Psoas muscle (tissue), 7 donors: ENCODE measurements at regions not wholly inside any gene's neighbourhood (a gene's known extent, or its start where the extent isn't known, plus 50 kb on each side); places are given as distances from the start of the nearest gene placed in this dataset.

ENCODE experiments used
- ATAC-seq, 4 donors: fragments of 200-7000 bp; cut with Tn5 transposase; one replicate each; pipeline ENCODE4 v1.9.1; 2020; ENCODE audit warnings: moderate library complexity in 3 of 4, mild to moderate bottlenecking in 2 of 4
- DNase-seq, 2 donors: peaks; one replicate each; pipeline ENCODE4 v3.0.0-alpha.2; 2020
- H3K27ac ChIP-seq: fragments of 200-600 bp; one replicate; pipeline ENCODE4 v1.8.0; 2022
- H3K27me3 ChIP-seq, 3 donors: fragments of 200-600 bp in 1 of 3; one replicate each; pipeline versions ENCODE4 v1.6.1 to v1.8.0; 2013 to 2022; ENCODE audit warnings: low read length in 2 of 3, mild to moderate bottlenecking in 2 of 3, moderate library complexity in 1 of 3; ENCODE audit not compliant: insufficient read depth in 3 of 3
- H3K36me3 ChIP-seq, 2 donors: fragments of 200-600 bp in 1 of 2; one replicate each; pipeline versions ENCODE4 v1.6.1 to v1.8.0; 2013 to 2022; ENCODE audit warnings: low read depth in 1 of 2, mild to moderate bottlenecking in 1 of 2, moderate library complexity in 1 of 2; ENCODE audit not compliant: insufficient read depth in 1 of 2
- H3K4me1 ChIP-seq: fragments of 200-600 bp; one replicate; pipeline ENCODE4 v1.8.0; 2022
- H3K4me3 ChIP-seq: fragments of 200-600 bp; one replicate; pipeline ENCODE4 v1.8.0; 2022; ENCODE audit warnings: mild to moderate bottlenecking
- H3K9me3 ChIP-seq: fragments of 200-600 bp; one replicate; pipeline ENCODE4 v1.8.0; 2022
- WGBS, 3 donors: extraction: QIAGEN DNeasy Blood & Tissue Kit; methylation state at CpG; one replicate each; pipeline versions ENCODE4 v1.1.6 to v1.1.7; 2013; 5-methylcytosine and 5-hydroxymethylcytosine counted together
- intact Hi-C, 2 donors: fragments of 100-400 bp; cut with DNase I; formaldehyde crosslinking; loops; one replicate each; pipeline versions ENCODE4 v1.11.0 to v1.14.2; 2022
- TF ChIP-seq, protein P1 (sequence below): fragments of 200-600 bp; IDR thresholded peaks from one replicate; pipeline ENCODE4 v1.8.0; 2022; ENCODE audit warnings: antibody characterized with exemption
- donor health status: healthy with polysubstance abuse.
- donor health status: DM: no; HTN: no; CAD: no; lungs with moderate emphysema.
- donor health status: Bipolar disorder and iron deficiency.
- donor health status: healthy.
- donor health status: DM: yes; HTN: yes; CAD: no.
- donor health status: DM: no; HTN: no; CAD: no.
- donor health status: DM: yes; HTN: yes; CAD: no.

DNA sequence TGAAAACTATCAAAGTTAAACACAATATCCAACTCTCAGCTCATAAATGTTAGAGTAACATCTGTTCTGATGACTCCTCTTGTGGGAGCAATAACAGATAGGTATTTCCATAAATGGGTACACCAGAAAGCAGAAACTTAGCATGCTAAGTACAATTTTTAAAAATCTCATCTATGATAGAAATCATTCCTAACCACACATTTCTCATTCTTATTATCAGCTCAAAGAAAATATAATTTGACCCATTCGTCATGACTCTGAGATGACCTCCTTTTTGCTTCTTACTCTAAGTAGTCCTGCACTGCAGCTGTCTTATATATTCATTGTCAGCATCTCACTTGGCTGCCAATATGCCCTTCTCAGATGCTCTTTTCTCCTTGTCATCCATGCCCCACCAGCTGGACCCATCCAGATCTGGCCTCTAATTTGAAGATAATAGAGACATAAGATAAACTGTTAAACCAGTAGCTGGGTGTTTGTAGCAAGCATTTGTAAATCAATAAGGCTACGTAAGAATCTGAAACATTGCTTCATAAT, 298.3 kb downstream of the KCNS3 start:
- H3K27ac ChIP-seq: no peak overlapping the region
- 62 to 78% (median 63%) methylated on average over 2 of the region's 2 CpGs for WGBS, 3 donors
- intact Hi-C loops: loop anchor here (5.0 kb wide), 2 partner anchors 201 to 324 kb away; no protein-coding TSS in a partner anchor
- DNase-seq (no peak), ATAC-seq (no peak)
- no peaks in the 10 kb centered on the region for H3K4me1 ChIP-seq
- no peaks in the 10 kb centered on the region for H3K27me3 ChIP-seq
- H3K9me3 ChIP-seq: no peaks in the 10 kb centered on the region
- H3K36me3 ChIP-seq: no peaks in the 10 kb centered on the region
- TF ChIP-seq, protein P1, sequence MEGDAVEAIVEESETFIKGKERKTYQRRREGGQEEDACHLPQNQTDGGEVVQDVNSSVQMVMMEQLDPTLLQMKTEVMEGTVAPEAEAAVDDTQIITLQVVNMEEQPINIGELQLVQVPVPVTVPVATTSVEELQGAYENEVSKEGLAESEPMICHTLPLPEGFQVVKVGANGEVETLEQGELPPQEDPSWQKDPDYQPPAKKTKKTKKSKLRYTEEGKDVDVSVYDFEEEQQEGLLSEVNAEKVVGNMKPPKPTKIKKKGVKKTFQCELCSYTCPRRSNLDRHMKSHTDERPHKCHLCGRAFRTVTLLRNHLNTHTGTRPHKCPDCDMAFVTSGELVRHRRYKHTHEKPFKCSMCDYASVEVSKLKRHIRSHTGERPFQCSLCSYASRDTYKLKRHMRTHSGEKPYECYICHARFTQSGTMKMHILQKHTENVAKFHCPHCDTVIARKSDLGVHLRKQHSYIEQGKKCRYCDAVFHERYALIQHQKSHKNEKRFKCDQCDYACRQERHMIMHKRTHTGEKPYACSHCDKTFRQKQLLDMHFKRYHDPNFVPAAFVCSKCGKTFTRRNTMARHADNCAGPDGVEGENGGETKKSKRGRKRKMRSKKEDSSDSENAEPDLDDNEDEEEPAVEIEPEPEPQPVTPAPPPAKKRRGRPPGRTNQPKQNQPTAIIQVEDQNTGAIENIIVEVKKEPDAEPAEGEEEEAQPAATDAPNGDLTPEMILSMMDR: no peak
- no peak overlapping the region for H3K4me3 ChIP-seq

DNA sequence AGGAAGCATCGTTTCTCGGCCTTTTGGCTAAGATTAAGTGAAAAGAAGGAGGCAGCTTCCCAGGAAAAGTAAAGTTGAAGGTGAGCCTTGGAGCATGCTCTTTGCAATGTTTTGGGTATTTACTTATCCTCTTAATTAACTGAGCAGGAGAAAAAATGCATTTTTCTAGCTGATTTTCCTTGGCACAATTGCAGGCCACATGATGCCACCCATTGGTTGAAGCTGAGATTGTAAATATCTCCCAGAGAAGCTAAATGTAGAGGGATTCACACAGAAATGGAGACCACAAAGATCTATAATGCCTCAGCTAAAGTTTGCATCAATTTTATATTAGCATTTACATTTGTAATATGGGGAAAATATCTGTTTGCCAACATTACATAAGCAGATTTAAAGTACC, 294.1 kb downstream of the KCNS3 start:
- no peak overlapping the region for H3K4me3 ChIP-seq
- no peak for DNase-seq
- WGBS, 3 donors: 93 to 98% (median 96%) methylated on average over 2 of the region's 2 CpGs
- H3K36me3 ChIP-seq: no peaks in the 10 kb centered on the region
- TF ChIP-seq, protein P1: no peak
- ATAC-seq: no peak
- no peaks in the 10 kb centered on the region for H3K9me3 ChIP-seq
- H3K4me1 ChIP-seq: no peaks in the 10 kb centered on the region
- H3K27me3 ChIP-seq: no peaks in the 10 kb centered on the region
- intact Hi-C loops: no loop called here
- no peak overlapping the region for H3K27ac ChIP-seq

DNA sequence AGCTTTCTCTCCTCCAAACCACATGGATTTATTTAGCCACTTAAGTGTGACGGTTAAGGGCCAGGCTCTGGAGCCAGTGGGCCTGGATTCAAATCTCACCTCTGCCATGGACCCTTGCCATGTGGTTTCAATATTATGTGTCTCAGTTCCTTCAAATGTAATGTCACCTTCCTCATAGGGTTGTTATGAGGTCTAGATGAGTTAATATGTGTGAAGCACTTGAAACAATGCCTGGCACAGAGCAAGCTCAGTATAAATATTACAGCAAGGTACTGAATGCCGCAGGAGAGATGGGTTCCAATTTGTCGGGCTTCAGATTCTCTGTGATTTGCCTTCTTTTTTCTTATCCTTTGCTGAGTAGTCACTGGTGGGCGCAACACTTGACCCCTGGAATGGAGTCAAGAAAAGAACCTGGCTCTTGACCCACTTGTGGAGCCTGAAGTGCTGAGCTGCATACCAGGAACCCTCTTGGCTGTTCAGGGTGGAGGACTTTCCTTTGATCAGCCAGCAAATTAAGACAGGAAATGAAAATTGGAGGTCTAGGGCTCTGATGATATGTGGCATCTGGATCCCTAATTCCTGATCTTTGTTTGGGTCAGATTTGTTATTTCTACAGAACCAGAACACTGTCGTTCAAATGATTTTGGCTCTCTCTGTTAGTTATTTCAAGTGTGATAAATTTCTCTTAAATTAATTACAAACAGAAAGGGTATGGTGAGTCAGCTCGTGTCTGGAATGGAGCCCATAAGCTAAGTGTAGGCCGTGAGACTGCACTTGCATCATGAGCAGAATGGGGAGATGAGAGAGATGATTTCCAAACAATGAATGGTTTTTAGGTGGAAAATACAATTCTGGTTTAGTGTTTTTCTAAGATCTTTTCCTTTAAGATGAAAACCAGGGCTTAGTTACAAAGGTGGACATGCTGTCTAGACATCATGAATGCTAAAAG, 293.0 kb downstream of the KCNS3 start:
- Histone ChIP-seq H3K36me3 (no peaks in the 10 kb centered on the region), H3K4me1 (no peaks in the 10 kb centered on the region), H3K27me3 (no peaks in the 10 kb centered on the region), H3K4me3 (no peak overlapping the region), H3K27ac (no peak overlapping the region), H3K9me3 (no peaks in the 10 kb centered on the region)
- DNase-seq (peak in 1 of 2 donors; percentile 20), ATAC-seq (peak in 1 of 4 donors; percentile 36)
- intact Hi-C loops: no loop called here
- 48 to 66% (median 48%) methylated on average over 7 of the region's 7 CpGs for WGBS, 3 donors
- TF ChIP-seq, protein P1: no peak

DNA sequence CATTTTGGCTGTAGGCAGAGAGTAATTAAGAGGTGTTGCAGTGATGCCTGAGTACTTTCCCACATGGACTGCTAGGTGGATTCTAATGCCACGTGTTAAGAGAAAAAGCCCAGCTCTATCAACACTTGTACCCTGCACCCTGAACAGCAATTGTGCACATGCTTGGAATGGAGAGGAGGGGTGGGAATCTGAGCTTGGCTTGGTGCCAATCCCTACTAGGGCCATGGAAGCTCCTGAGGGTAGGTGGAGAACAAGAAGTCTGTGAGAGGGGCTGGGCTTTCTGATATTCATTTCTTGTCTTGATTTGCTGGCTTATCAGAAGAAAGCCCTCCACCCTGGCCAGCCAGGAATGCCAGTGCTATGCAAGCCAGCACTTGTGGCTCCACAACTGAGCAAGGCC, 292.2 kb downstream of the KCNS3 start:
- intact Hi-C loops: no loop called here
- Histone ChIP-seq H3K36me3 (no peaks in the 10 kb centered on the region), H3K9me3 (no peaks in the 10 kb centered on the region), H3K27me3 (no peaks in the 10 kb centered on the region), H3K27ac (no peak overlapping the region), H3K4me1 (no peaks in the 10 kb centered on the region), H3K4me3 (no peak overlapping the region)
- ATAC-seq (no peak), DNase-seq (no peak)
- TF ChIP-seq, protein P1: no peak
- 84 to 89% (median 88%) methylated on average over 1 of the region's 1 CpG for whole genome bisulfite sequencing, 3 donors
